Endodermal cell (in vitro differentiated cells): ENCODE measurements at regions not wholly inside any gene's neighbourhood (a gene's known extent, or its start where the extent isn't known, plus 50 kb on each side); places are given as distances from the start of the nearest gene placed in this dataset.
"Not testable (repeated sequence)": the region's sequence is repeated elsewhere in the genome, so short reads cannot be mapped to it uniquely, and the experiment has no call there.

Experiments used
- DNase-seq: peaks from one replicate; pipeline ENCODE4 v3.0.0-alpha.2; 2017
- H3K27ac ChIP-seq: 2 replicates; pipeline ENCODE4 v1.5.1; 2013; ENCODE audit warnings: mild to moderate bottlenecking, low read depth, low read length, moderate library complexity
- H3K27me3 ChIP-seq: 2 replicates; pipeline ENCODE4 v1.6.1; 2013; ENCODE audit warnings: mild to moderate bottlenecking, low read length, moderate library complexity; ENCODE audit not compliant: insufficient read depth, control insufficient read depth, poor library complexity, severe bottlenecking
- H3K36me3 ChIP-seq: 2 replicates; pipeline ENCODE4 v1.7.0; 2013; ENCODE audit warnings: mild to moderate bottlenecking, low read length, moderate library complexity; ENCODE audit not compliant: control insufficient read depth, insufficient read depth
- H3K4me1 ChIP-seq: one replicate; pipeline ENCODE4 v1.7.0; 2013; ENCODE audit warnings: low read length; ENCODE audit not compliant: control insufficient read depth, insufficient read depth
- H3K4me3 ChIP-seq: 2 replicates; pipeline ENCODE4 v1.5.1; 2013; ENCODE audit warnings: mild to moderate bottlenecking, low read length, moderate library complexity
- H3K9ac ChIP-seq: 2 replicates; pipeline ENCODE4 v1.6.1; 2013; ENCODE audit warnings: mild to moderate bottlenecking, low read length, moderate library complexity; ENCODE audit not compliant: poor library complexity, severe bottlenecking; ENCODE audit errors: extremely low read depth
- H3K9me3 ChIP-seq: 2 replicates; pipeline ENCODE4 v1.6.1; 2013; ENCODE audit warnings: mild to moderate bottlenecking, low read length, moderate library complexity; ENCODE audit not compliant: control insufficient read depth
- H3K27ac Mint-ChIP-seq: 2 replicates; pipeline ENCODE4 v1.8.0; 2020; ENCODE audit warnings: mixed read lengths
- H3K27me3 Mint-ChIP-seq: 2 replicates; pipeline ENCODE4 v1.8.0; 2021; ENCODE audit warnings: mild to moderate bottlenecking, mixed read lengths; ENCODE audit not compliant: insufficient read depth
- H3K36me3 Mint-ChIP-seq: 2 replicates; pipeline ENCODE4 v1.8.0; 2020; ENCODE audit warnings: low read depth, mixed read lengths
- H3K4me1 Mint-ChIP-seq: 2 replicates; pipeline ENCODE4 v1.8.0; 2020; ENCODE audit warnings: mixed read lengths
- H3K4me3 Mint-ChIP-seq: 2 replicates; pipeline ENCODE4 v1.8.0; 2020; ENCODE audit warnings: mild to moderate bottlenecking, moderate library complexity, mixed read lengths
- H3K9me3 Mint-ChIP-seq: 2 replicates; pipeline ENCODE4 v1.8.0; 2020; ENCODE audit warnings: mild to moderate bottlenecking, mixed read lengths
- CTCF ChIP-seq: fragments of 200-600 bp; sonication (generic); conservative IDR thresholded peaks from 2 replicates; pipeline ENCODE4 v1.5.0; 2021; ENCODE audit warnings: antibody characterized with exemption, mild to moderate bottlenecking
- WGBS, 2 experiments: methylation state at CpG; one replicate each; pipeline versions ENCODE4 v1.1.5 to v1.1.7; 2013; ENCODE audit warnings: missing lambda C conversion rate in 2 of 2, mixed read lengths in 1 of 2; ENCODE audit not compliant: insufficient coverage in 1 of 2, insufficient read length in 1 of 2; 5-methylcytosine and 5-hydroxymethylcytosine counted together

GRCh38 chr7:91789086-91789485 is 91.4 kb downstream of the MTERF1 start:
- DNase-seq, result no peak
- H3K9ac ChIP-seq, result no peak overlapping the region
- no peak for TF ChIP-seq CTCF
- H3K4me3 ChIP-seq, result no peak overlapping the region
- Mint-ChIP-seq H3K27ac (no peak overlapping the region), H3K4me1 (peaks cover 6% of the 10 kb centered on the region), H3K36me3 (no peaks in the 10 kb centered on the region), H3K9me3 (peaks cover 15% of the 10 kb centered on the region), H3K4me3 (no peak overlapping the region), H3K27me3 (peaks cover 3% of the 10 kb centered on the region)
- no peaks in the 10 kb centered on the region for H3K27me3 ChIP-seq
- no peak overlapping the region for H3K27ac ChIP-seq
- no peaks in the 10 kb centered on the region for H3K4me1 ChIP-seq
- peaks cover 12% of the 10 kb centered on the region for H3K9me3 ChIP-seq
- WGBS, 2 experiments, result 93 to 94% methylated on average over 2 of the region's 2 CpGs
- H3K36me3 ChIP-seq, result no peaks in the 10 kb centered on the region

- H3K4me1 ChIP-seq, result no peaks in the 10 kb centered on the region
- peaks cover 12% of the 10 kb centered on the region for H3K9me3 ChIP-seq
- no peaks in the 10 kb centered on the region for H3K27me3 ChIP-seq
- no peak overlapping the region for H3K9ac ChIP-seq
- no peak overlapping the region for H3K4me3 Mint-ChIP-seq
- DNase-seq, result no peak
- no peaks in the 10 kb centered on the region for H3K36me3 ChIP-seq
- H3K27ac ChIP-seq, result no peak overlapping the region
- no peak overlapping the region for H3K27ac Mint-ChIP-seq
- H3K9me3 Mint-ChIP-seq, result peaks cover 16% of the 10 kb centered on the region
- TF ChIP-seq CTCF, result no peak
- peaks cover 6% of the 10 kb centered on the region for H3K4me1 Mint-ChIP-seq
- no peaks in the 10 kb centered on the region for H3K36me3 Mint-ChIP-seq
- no peak overlapping the region for H3K4me3 ChIP-seq
- peaks cover 3% of the 10 kb centered on the region for H3K27me3 Mint-ChIP-seq
- whole genome bisulfite sequencing, 2 experiments, result 94% methylated on average over 1 of the region's 1 CpG; no CpG with 5 or more reads in 1 of the 2 experiments
Observed at GRCh38 chr7:91789558-91789957, 90.9 kb downstream of the MTERF1 start.

- not testable (repeated sequence) for H3K36me3 Mint-ChIP-seq
Observed at GRCh38 chr7:91790646-91791045, 89.9 kb downstream of the MTERF1 start.

GRCh38 chr7:91796122-91796521 is 84.4 kb downstream of the MTERF1 start:
- H3K27ac Mint-ChIP-seq, result no peak overlapping the region
- H3K27me3 Mint-ChIP-seq, result peaks cover 9% of the 10 kb centered on the region

More at GRCh38 chr7:91790646-91791045, 89.9 kb downstream of the MTERF1 start:
- not testable (repeated sequence) for H3K4me3 Mint-ChIP-seq, H3K27me3 ChIP-seq, DNase-seq, H3K9ac ChIP-seq, H3K4me3 ChIP-seq, H3K27me3 Mint-ChIP-seq, H3K4me1 Mint-ChIP-seq, H3K27ac ChIP-seq, H3K27ac Mint-ChIP-seq, H3K4me1 ChIP-seq, H3K36me3 ChIP-seq
- peaks cover 12% of the 10 kb centered on the region for H3K9me3 ChIP-seq
- peaks cover 20% of the 10 kb centered on the region for H3K9me3 Mint-ChIP-seq
- 96% methylated on average over 6 to 10 of the region's 10 CpGs for WGBS, 2 experiments

More at GRCh38 chr7:91796122-91796521, 84.4 kb downstream of the MTERF1 start:
- DNase-seq, result no peak
- Histone ChIP-seq H3K9ac (no peak overlapping the region), H3K27ac (no peak overlapping the region), H3K36me3 (no peaks in the 10 kb centered on the region), H3K9me3 (no peaks in the 10 kb centered on the region), H3K4me1 (no peaks in the 10 kb centered on the region), H3K27me3 (no peaks in the 10 kb centered on the region), H3K4me3 (no peak overlapping the region)
- H3K4me1 Mint-ChIP-seq, result no peaks in the 10 kb centered on the region
- 97 to 100% methylated on average over 3 of the region's 3 CpGs for WGBS, 2 experiments
- no peaks in the 10 kb centered on the region for H3K36me3 Mint-ChIP-seq
- no peak for TF ChIP-seq CTCF
- no peak overlapping the region for H3K4me3 Mint-ChIP-seq
- H3K9me3 Mint-ChIP-seq, result peaks cover 15% of the 10 kb centered on the region
